ENCODE measurements at regions not wholly inside any gene's neighbourhood (a gene's known extent, or its start where the extent isn't known, plus 50 kb on each side); places are given as distances from the start of the nearest gene placed in this dataset.
"Not testable (repeated sequence)": the region's sequence is repeated elsewhere in the genome, so short reads cannot be mapped to it uniquely, and the experiment has no call there.

- no peak overlapping the region for H3K4me3 Mint-ChIP-seq (ENCODE audit: low read depth)
- no peaks in the 10 kb centered on the region for H3K9me3 Mint-ChIP-seq (ENCODE audit: low read depth)
- H3K27ac Mint-ChIP-seq: peak overlapping the region; percentile 56
- H3K36me3 Mint-ChIP-seq (ENCODE audit: insufficient read depth): no peaks in the 10 kb centered on the region
- TF ChIP-seq CTCF (IDR thresholded peaks at IDR 0.05; ENCODE audit: unreplicated experiment): no peak
- peaks cover 8% of the 10 kb centered on the region for H3K4me1 Mint-ChIP-seq (ENCODE audit: low read depth)
- peaks cover 24% of the 10 kb centered on the region for H3K27me3 Mint-ChIP-seq
- no peak for DNase-seq (ENCODE audit: low spot score, unreplicated experiment)
Measured at GRCh38 chr19:33866696-33867095, 70.0 kb downstream of the KCTD15 start.

GRCh38 chr19:33868076-33868735, 71.5 kb downstream of the KCTD15 start:
- Mint-ChIP-seq H3K4me3 (ENCODE audit: low read depth) (no peak overlapping the region), H3K4me1 (ENCODE audit: low read depth) (peaks cover 8% of the 10 kb centered on the region), H3K27ac (no peak overlapping the region), H3K27me3 (peaks cover 24% of the 10 kb centered on the region), H3K36me3 (ENCODE audit: insufficient read depth) (no peaks in the 10 kb centered on the region), H3K9me3 (ENCODE audit: low read depth) (no peaks in the 10 kb centered on the region)
- TF ChIP-seq CTCF (IDR thresholded peaks at IDR 0.05; ENCODE audit: unreplicated experiment): no peak
- no peak for DNase-seq (ENCODE audit: low spot score, unreplicated experiment)

GRCh38 chr19:33868788-33869412, 72.2 kb downstream of the KCTD15 start:
- Mint-ChIP-seq H3K4me3 (ENCODE audit: low read depth) (no peak overlapping the region), H3K27ac (no peak overlapping the region), H3K9me3 (ENCODE audit: low read depth) (no peaks in the 10 kb centered on the region), H3K27me3 (peaks cover 24% of the 10 kb centered on the region), H3K4me1 (ENCODE audit: low read depth) (peaks cover 8% of the 10 kb centered on the region), H3K36me3 (ENCODE audit: insufficient read depth) (no peaks in the 10 kb centered on the region)
- DNase-seq (ENCODE audit: low spot score, unreplicated experiment): no peak
- TF ChIP-seq CTCF (IDR thresholded peaks at IDR 0.05; ENCODE audit: unreplicated experiment): no peak

GRCh38 chr19:33870298-33870932, 73.7 kb downstream of the KCTD15 start:
- H3K27ac Mint-ChIP-seq; H3K4me1 Mint-ChIP-seq (ENCODE audit: low read depth); H3K4me3 Mint-ChIP-seq (ENCODE audit: low read depth); H3K9me3 Mint-ChIP-seq (ENCODE audit: low read depth); DNase-seq (ENCODE audit: low spot score, unreplicated experiment); H3K36me3 Mint-ChIP-seq (ENCODE audit: insufficient read depth): not testable (repeated sequence)
- peaks cover 22% of the 10 kb centered on the region for H3K27me3 Mint-ChIP-seq

GRCh38 chr19:33871605-33872004, 74.9 kb downstream of the KCTD15 start:
- TF ChIP-seq CTCF (IDR thresholded peaks at IDR 0.05; ENCODE audit: unreplicated experiment): no peak
- Mint-ChIP-seq H3K36me3 (ENCODE audit: insufficient read depth) (no peaks in the 10 kb centered on the region), H3K27me3 (peaks cover 19% of the 10 kb centered on the region), H3K9me3 (ENCODE audit: low read depth) (no peaks in the 10 kb centered on the region), H3K4me3 (ENCODE audit: low read depth) (no peak overlapping the region), H3K27ac (no peak overlapping the region), H3K4me1 (ENCODE audit: low read depth) (peaks cover 8% of the 10 kb centered on the region)
- DNase-seq (ENCODE audit: low spot score, unreplicated experiment): no peak
